ENCODE measurements at regions not wholly inside any gene's neighbourhood (a gene's known extent, or its start where the extent isn't known, plus 50 kb on each side); places are given as distances from the start of the nearest gene placed in this dataset.

- intact Hi-C loops (cut with DNase I; ENCODE audit: low total_unique reads), result no loop called here
- 70 to 78% (median 73%) methylated on average over 12 of the region's 12 CpGs for WGBS, 5 donors
- DNase-seq, result no peak
- Histone ChIP-seq H3K27ac (no peak overlapping the region), H3K4me3 (no peak overlapping the region), H3K4me1 (no peaks in the 10 kb centered on the region), H3K9me3 (no peaks in the 10 kb centered on the region), H3K36me3 (no peaks in the 10 kb centered on the region), H3K27me3 (peaks cover 0 to 42% (median 3%) of the 10 kb centered on the region in 3 donors)
- TF ChIP-seq POLR2AphosphoS5 (IDR thresholded peaks at IDR 0.05) (no peak), POLR2A (IDR thresholded peaks at IDR 0.05) (no peak), CTCF (IDR thresholded peaks at IDR 0.05) (no peak), EP300 (IDR thresholded peaks at IDR 0.05) (no peak)
Measured at GRCh38 chr17:79458356-79458755, 152.5 kb downstream of the RBFOX3 start.

- intact Hi-C loops (cut with DNase I; ENCODE audit: low total_unique reads), result no loop called here
- Histone ChIP-seq H3K4me1 (no peaks in the 10 kb centered on the region), H3K27ac (no peak overlapping the region), H3K36me3 (no peaks in the 10 kb centered on the region), H3K9me3 (no peaks in the 10 kb centered on the region), H3K27me3 (peaks cover 0 to 42% (median 3%) of the 10 kb centered on the region in 3 donors), H3K4me3 (no peak overlapping the region)
- 74 to 83% (median 78%) methylated on average over 9 to 12 of the region's 12 CpGs for WGBS, 5 donors
- DNase-seq, result no peak
- TF ChIP-seq POLR2A (IDR thresholded peaks at IDR 0.05) (no peak), EP300 (IDR thresholded peaks at IDR 0.05) (no peak), POLR2AphosphoS5 (IDR thresholded peaks at IDR 0.05) (no peak), CTCF (IDR thresholded peaks at IDR 0.05) (no peak)
Measured at GRCh38 chr17:79457889-79458288, 153.0 kb downstream of the RBFOX3 start.

- WGBS, 5 donors, result 74 to 84% (median 81%) methylated on average over 7 to 17 of the region's 17 CpGs
- no peaks in the 10 kb centered on the region for H3K36me3 ChIP-seq
- no peak overlapping the region for H3K4me3 ChIP-seq
- H3K27me3 ChIP-seq, result peaks cover 0 to 42% (median 3%) of the 10 kb centered on the region in 3 donors
- TF ChIP-seq EP300 (IDR thresholded peaks at IDR 0.05), result no peak
- no peak for TF ChIP-seq POLR2AphosphoS5 (IDR thresholded peaks at IDR 0.05)
- no peak for TF ChIP-seq CTCF (IDR thresholded peaks at IDR 0.05)
- TF ChIP-seq POLR2A (IDR thresholded peaks at IDR 0.05), result no peak
- no peak for DNase-seq
- intact Hi-C loops (cut with DNase I; ENCODE audit: low total_unique reads), result no loop called here
- H3K27ac ChIP-seq, result no peak overlapping the region
- no peaks in the 10 kb centered on the region for H3K9me3 ChIP-seq
- H3K4me1 ChIP-seq, result no peaks in the 10 kb centered on the region
Measured at GRCh38 chr17:79457376-79457775, 153.5 kb downstream of the RBFOX3 start.

- Histone ChIP-seq H3K4me1 (no peaks in the 10 kb centered on the region), H3K9me3 (no peaks in the 10 kb centered on the region), H3K27ac (no peak overlapping the region), H3K27me3 (peaks cover 0 to 32% (median 3%) of the 10 kb centered on the region in 3 donors), H3K36me3 (no peaks in the 10 kb centered on the region), H3K4me3 (no peak overlapping the region)
- no peak for DNase-seq
- TF ChIP-seq EP300 (IDR thresholded peaks at IDR 0.05) (no peak), POLR2AphosphoS5 (IDR thresholded peaks at IDR 0.05) (no peak), POLR2A (IDR thresholded peaks at IDR 0.05) (no peak), CTCF (IDR thresholded peaks at IDR 0.05) (no peak)
- intact Hi-C loops (cut with DNase I; ENCODE audit: low total_unique reads), result no loop called here
- 80 to 92% (median 87%) methylated on average over 9 to 11 of the region's 11 CpGs for WGBS, 5 donors
Measured at GRCh38 chr17:79455636-79456035, 155.2 kb downstream of the RBFOX3 start.
